GM06990 (cell line): ENCODE measurements at regions not wholly inside any gene's neighbourhood (a gene's known extent, or its start where the extent isn't known, plus 50 kb on each side); places are given as distances from the start of the nearest gene placed in this dataset.

Experiments used
- DNase-seq: peaks from one replicate; pipeline ENCODE4 v3.0.0-alpha.2; 2011; ENCODE audit not compliant: insufficient read length; ENCODE audit errors: extremely low read depth
- H3K27me3 ChIP-seq: replicated peaks from 2 replicates; pipeline ENCODE4 v1.6.0; 2011; ENCODE audit warnings: low read length; ENCODE audit not compliant: control insufficient read depth, insufficient read depth
- H3K36me3 ChIP-seq: 2 replicates; pipeline ENCODE4 v1.5.1; 2011; ENCODE audit warnings: low read length; ENCODE audit not compliant: control insufficient read depth, insufficient read depth
- H3K4me3 ChIP-seq: replicated peaks from 2 replicates; pipeline ENCODE4 v1.5.1; 2011; ENCODE audit warnings: low read depth, mild to moderate bottlenecking, control low read depth, low read length
- TF ChIP-seq, protein P1 (sequence below): IDR thresholded peaks from 2 replicates; pipeline ENCODE4 v1.5.1; 2011; ENCODE audit warnings: low read length, control low read depth, mild to moderate bottlenecking, inconsistent platforms; ENCODE audit not compliant: insufficient read depth, poor library complexity, severe bottlenecking

DNA sequence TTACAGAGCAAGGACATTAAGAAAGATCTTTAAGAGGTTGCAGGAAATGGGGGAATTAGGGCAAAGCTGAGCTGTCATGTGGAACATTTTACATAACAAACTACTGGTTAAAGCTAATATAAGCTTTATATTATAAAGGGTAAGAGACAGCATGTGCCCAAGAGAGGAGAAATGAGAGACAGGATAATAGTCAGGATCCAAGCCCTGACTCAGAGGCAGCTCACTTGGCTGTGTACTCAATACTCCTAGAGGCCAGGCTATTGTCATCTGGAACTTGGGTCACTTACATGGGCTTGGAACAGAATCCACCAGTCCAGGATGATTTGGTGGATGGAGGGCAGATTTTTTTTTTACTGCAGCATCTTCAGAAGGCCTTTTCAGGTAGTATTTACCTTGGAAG is 418.6 kb upstream of the ZMIZ1 start:
- DNase-seq = no peak
- TF ChIP-seq, protein P1, sequence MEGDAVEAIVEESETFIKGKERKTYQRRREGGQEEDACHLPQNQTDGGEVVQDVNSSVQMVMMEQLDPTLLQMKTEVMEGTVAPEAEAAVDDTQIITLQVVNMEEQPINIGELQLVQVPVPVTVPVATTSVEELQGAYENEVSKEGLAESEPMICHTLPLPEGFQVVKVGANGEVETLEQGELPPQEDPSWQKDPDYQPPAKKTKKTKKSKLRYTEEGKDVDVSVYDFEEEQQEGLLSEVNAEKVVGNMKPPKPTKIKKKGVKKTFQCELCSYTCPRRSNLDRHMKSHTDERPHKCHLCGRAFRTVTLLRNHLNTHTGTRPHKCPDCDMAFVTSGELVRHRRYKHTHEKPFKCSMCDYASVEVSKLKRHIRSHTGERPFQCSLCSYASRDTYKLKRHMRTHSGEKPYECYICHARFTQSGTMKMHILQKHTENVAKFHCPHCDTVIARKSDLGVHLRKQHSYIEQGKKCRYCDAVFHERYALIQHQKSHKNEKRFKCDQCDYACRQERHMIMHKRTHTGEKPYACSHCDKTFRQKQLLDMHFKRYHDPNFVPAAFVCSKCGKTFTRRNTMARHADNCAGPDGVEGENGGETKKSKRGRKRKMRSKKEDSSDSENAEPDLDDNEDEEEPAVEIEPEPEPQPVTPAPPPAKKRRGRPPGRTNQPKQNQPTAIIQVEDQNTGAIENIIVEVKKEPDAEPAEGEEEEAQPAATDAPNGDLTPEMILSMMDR = no peak
- Histone ChIP-seq H3K36me3 (no peaks in the 10 kb centered on the region), H3K27me3 (no peaks in the 10 kb centered on the region; the same call in 1 of the 2 replicates), H3K4me3 (no peak overlapping the region)

DNA sequence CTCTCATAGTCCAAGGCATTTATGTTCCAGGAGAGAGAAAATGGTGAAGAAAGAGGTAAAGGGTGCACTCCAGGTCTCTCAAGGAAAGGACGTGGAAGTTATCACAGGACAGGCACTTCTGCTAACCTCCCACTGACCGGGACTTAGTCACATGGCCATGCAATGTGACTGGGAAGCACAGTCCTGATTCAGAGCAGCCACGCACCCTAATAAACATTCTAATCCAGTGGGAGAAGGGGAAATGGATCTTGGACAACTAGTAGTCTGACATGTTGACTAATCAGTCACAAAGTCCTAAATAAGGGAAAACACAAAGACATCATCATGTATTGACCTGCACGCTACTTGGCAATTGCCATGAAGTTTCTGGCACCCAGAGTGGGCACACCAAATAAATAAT is 417.5 kb upstream of the ZMIZ1 start:
- no peaks in the 10 kb centered on the region; the same call in 1 of the 2 replicates for H3K27me3 ChIP-seq
- DNase-seq = no peak
- TF ChIP-seq, protein P1 = no peak
- no peak overlapping the region for H3K4me3 ChIP-seq
- no peaks in the 10 kb centered on the region for H3K36me3 ChIP-seq

DNA sequence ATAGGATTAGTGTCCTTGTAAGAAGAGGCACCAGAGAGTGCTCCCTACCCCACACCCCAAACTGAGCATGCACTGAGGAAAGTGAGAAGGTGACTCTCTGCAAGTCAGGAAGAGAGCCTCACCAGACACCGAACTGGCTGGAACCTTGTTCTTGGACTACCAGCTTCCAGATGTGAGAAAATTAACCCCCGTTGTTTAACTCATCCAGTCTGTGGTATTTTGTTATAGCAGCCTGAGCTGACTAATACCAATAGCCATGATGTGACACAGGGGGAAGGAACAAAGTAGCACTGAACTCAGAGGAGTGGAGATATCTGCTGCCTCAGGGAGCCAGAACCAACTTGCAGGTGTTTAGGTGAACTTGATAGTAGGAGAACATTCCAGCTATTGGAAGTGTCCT is 415.2 kb upstream of the ZMIZ1 start:
- TF ChIP-seq, protein P1 = no peak
- no peak for DNase-seq

DNA sequence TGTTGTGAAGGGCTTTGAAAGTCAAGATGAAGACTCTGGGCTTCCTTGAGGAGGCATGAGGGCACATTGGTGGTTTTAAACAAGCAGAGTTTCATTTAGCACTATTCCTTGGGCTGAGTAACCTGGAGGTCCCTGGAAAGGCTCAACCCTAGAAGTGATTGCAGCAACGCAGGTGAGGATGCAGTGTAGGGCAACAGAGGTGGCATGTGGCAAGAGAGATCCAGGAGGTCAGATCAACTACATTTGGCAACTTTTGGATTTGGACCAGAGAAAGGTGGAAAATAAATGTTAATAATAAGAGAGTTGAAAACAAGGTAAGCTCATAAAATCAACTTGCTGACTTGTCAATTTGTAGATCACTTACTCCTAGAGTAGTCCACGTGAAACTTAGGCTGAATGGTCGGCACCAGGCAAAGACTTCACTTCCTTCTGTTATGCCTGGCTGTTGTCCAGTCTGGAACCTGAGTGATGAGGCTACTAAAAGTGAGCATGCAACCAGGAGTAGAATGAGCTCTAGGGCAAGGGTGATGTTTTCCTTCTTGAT is 414.6 kb upstream of the ZMIZ1 start:
- H3K4me3 ChIP-seq = no peak overlapping the region
- DNase-seq = no peak
- H3K27me3 ChIP-seq = no peaks in the 10 kb centered on the region
- no peaks in the 10 kb centered on the region for H3K36me3 ChIP-seq
- TF ChIP-seq, protein P1 = no peak

More for the DNA sequence above, 415.2 kb upstream of the ZMIZ1 start:
- no peak overlapping the region for H3K4me3 ChIP-seq
- no peaks in the 10 kb centered on the region for H3K27me3 ChIP-seq
- H3K36me3 ChIP-seq = no peaks in the 10 kb centered on the region

DNA sequence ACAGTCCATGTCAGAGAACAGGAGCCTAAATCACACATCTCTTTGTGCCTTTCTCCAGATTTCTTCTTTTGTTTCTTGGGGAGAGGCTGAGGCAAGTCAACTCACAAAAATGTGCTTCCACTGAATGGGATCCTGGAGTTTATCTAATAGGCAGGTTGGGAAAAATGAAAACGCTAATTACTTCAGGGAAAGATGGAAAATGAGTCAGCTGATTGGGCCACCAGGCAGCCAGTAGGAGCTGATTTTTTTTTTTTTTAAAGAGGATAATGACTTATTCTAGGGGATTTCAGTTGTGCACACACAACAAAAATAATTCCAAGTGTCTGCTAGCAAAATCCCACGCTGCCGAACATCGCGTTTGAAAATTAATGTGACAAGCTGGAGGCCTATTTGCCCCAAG is 412.8 kb upstream of the ZMIZ1 start:
- Histone ChIP-seq H3K36me3 (no peaks in the 10 kb centered on the region), H3K27me3 (no peaks in the 10 kb centered on the region), H3K4me3 (no peak overlapping the region)
- DNase-seq = no peak
- TF ChIP-seq, protein P1 = no peak

DNA sequence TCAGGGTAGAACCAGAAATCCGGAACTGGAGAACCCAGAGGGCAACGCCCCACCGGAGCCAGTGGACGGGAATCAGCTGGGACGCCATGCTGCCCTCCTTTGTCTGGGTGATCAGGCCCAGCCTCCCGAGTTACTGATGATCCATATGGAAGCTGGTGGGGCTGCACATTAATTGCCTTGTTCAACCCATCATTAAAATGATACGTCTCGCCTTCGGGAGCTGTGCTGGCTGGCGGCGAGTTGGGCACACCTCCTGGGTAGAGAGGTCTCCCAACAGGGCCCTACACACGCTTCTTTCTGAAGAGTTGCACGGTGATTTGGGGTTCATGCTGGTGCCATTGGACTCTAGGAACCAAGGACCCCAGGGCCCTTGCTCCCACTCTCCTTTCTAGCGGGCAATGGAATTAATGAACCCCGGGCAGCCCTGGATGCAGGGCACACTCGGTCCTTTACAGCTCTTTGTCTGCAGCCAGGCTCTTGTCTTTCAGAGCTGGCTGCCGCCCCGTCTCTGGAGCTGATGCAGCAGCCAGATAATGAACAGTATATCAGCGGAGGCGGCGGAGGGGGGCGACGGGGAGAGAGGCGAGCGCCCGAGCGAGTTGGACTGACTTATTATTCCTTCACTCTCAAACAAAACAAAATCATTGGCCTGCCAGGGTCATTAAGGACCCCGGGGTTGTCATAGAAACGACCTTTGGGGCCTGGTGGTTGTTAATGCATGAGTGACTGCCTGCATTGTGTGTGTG is 412.2 kb upstream of the ZMIZ1 start:
- Histone ChIP-seq H3K36me3 (no peaks in the 10 kb centered on the region), H3K4me3 (no peak overlapping the region), H3K27me3 (no peaks in the 10 kb centered on the region)
- TF ChIP-seq, protein P1 = no peak
- no peak for DNase-seq
